ENCODE measurements at regions not wholly inside any gene's neighbourhood (a gene's known extent, or its start where the extent isn't known, plus 50 kb on each side); places are given as distances from the start of the nearest gene placed in this dataset.
"Not testable (repeated sequence)": the region's sequence is repeated elsewhere in the genome, so short reads cannot be mapped to it uniquely, and the experiment has no call there.

DNA sequence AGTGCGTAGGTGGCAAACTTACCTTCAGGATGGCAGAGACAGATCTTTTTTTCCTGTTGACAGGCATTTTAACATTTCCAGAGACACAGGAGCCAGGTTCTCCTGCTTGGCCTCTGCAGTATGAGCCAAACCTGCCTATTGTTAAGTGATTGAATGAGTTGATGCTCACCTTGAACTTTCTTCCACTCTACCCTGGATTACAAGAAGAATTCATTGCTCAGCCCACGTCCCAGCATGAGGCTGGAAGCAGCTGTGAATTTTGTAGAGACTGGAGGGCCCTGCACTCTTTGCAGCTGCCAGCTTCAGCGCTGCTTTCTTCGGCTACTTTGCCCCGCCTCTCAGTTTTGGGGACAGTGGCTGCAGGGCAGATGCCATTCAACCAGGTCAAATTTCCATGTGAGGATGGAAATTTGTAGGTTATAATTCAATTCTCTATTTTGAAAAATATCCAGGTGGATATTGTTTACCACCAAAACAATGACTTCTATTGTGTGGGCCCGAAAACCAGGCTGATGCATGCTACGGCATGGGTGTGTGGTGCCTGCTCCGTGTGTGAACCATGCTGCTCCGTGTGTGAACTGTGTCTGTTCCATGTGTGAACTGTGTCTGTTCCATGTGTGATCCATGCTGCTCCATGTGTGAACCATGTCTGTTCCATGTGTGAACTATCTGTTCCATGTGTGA, 75.2 kb upstream of the METTL9 start:
- Mint-ChIP-seq H3K4me3 (no peak overlapping the region), H3K27me3 (ENCODE audit: insufficient read depth, low read depth, poor library complexity) (peaks cover 37% of the 10 kb centered on the region), H3K9me3 (peaks cover 2% of the 10 kb centered on the region; the same call in 2 of the 3 replicates), H3K4me1 (peaks cover 29% of the 10 kb centered on the region), H3K36me3 (ENCODE audit: low read depth) (peaks cover 5% of the 10 kb centered on the region), H3K27ac (no peak overlapping the region)
- Histone ChIP-seq H3F3A (replicated peaks; ENCODE audit: low read depth) (peaks cover 58% of the 10 kb centered on the region), H2AFZ (peak overlapping the region; percentile 59; the same call in 1 of the 2 replicates), H4K20me1 (replicated peaks; ENCODE audit: insufficient read depth) (0 out of 2 replicates have a peak, but pooled peaks cover 5% of the 10 kb centered on the region), H3K4me1 (ENCODE audit: insufficient read depth) (peaks cover 34% of the 10 kb centered on the region), H3K4me3 (no peak overlapping the region), H3K4me2 (peak overlapping the region; percentile 33), H3K36me3 (ENCODE audit: insufficient read depth) (no peaks in the 10 kb centered on the region), H3K27ac (ENCODE audit: low read depth) (peak overlapping the region; percentile 72; the same call in 1 of the 2 replicates), H3K79me2 (replicated peaks; ENCODE audit: insufficient read depth) (peaks cover 10% of the 10 kb centered on the region), H3K9me2 (ENCODE audit: insufficient read depth) (0 out of 2 replicates have a peak, but pooled peaks cover 8% of the 10 kb centered on the region), H3K27me3 (ENCODE audit: insufficient read depth) (no peaks in the 10 kb centered on the region)
- no peak for DNase-seq (ENCODE audit: low spot score)
- TF ChIP-seq, protein P1, sequence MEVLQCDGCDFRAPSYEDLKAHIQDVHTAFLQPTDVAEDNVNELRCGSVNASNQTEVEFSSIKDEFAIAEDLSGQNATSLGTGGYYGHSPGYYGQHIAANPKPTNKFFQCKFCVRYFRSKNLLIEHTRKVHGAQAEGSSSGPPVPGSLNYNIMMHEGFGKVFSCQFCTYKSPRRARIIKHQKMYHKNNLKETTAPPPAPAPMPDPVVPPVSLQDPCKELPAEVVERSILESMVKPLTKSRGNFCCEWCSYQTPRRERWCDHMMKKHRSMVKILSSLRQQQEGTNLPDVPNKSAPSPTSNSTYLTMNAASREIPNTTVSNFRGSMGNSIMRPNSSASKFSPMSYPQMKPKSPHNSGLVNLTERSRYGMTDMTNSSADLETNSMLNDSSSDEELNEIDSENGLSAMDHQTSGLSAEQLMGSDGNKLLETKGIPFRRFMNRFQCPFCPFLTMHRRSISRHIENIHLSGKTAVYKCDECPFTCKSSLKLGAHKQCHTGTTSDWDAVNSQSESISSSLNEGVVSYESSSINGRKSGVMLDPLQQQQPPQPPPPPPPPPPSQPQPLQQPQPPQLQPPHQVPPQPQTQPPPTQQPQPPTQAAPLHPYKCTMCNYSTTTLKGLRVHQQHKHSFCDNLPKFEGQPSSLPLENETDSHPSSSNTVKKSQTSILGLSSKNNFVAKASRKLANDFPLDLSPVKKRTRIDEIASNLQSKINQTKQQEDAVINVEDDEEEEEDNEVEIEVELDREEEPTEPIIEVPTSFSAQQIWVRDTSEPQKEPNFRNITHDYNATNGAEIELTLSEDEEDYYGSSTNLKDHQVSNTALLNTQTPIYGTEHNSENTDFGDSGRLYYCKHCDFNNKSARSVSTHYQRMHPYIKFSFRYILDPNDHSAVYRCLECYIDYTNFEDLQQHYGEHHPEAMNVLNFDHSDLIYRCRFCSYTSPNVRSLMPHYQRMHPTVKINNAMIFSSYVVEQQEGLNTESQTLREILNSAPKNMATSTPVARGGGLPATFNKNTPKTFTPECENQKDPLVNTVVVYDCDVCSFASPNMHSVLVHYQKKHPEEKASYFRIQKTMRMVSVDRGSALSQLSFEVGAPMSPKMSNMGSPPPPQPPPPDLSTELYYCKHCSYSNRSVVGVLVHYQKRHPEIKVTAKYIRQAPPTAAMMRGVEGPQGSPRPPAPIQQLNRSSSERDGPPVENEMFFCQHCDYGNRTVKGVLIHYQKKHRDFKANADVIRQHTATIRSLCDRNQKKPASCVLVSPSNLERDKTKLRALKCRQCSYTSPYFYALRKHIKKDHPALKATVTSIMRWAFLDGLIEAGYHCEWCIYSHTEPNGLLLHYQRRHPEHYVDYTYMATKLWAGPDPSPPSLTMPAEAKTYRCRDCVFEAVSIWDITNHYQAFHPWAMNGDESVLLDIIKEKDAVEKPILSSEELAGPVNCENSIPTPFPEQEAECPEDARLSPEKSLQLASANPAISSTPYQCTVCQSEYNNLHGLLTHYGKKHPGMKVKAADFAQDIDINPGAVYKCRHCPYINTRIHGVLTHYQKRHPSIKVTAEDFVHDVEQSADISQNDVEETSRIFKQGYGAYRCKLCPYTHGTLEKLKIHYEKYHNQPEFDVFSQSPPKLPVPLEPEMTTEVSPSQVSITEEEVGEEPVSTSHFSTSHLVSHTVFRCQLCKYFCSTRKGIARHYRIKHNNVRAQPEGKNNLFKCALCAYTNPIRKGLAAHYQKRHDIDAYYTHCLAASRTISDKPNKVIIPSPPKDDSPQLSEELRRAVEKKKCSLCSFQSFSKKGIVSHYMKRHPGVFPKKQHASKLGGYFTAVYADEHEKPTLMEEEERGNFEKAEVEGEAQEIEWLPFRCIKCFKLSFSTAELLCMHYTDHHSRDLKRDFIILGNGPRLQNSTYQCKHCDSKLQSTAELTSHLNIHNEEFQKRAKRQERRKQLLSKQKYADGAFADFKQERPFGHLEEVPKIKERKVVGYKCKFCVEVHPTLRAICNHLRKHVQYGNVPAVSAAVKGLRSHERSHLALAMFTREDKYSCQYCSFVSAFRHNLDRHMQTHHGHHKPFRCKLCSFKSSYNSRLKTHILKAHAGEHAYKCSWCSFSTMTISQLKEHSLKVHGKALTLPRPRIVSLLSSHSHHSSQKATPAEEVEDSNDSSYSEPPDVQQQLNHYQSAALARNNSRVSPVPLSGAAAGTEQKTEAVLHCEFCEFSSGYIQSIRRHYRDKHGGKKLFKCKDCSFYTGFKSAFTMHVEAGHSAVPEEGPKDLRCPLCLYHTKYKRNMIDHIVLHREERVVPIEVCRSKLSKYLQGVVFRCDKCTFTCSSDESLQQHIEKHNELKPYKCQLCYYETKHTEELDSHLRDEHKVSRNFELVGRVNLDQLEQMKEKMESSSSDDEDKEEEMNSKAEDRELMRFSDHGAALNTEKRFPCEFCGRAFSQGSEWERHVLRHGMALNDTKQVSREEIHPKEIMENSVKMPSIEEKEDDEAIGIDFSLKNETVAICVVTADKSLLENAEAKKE (CRISPR knock-in tag; IDR thresholded peaks at IDR 0.05) = peak; percentile 35; the same call in 1 of the 2 replicates
- TF ChIP-seq NANOG (IDR thresholded peaks at IDR 0.05; ENCODE audit: borderline replicate concordance) (no peak), POLR2AphosphoS5 (IDR thresholded peaks at IDR 0.05; ENCODE audit: low read depth) (no peak), EZH2phosphoT487 (IDR thresholded peaks at IDR 0.05; ENCODE audit: unreplicated experiment) (no peak)
- ATAC-seq = no peak

DNA sequence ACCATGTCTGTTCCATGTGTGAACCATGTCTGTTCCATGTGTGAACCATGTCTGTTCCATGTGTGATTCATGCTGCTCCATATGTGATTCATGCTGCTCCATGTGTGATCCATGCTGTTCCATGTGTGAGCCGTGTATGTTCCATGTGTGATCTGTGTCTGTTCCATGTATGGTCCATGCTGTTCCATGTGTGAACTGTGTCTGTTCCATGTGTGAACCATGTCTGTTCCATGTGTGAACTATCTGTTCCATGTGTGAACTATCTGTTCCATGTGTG, 74.7 kb upstream of the METTL9 start:
- not testable (repeated sequence) for H3K4me2 ChIP-seq; H4K20me1 ChIP-seq (replicated peaks; ENCODE audit: insufficient read depth); H3K4me3 ChIP-seq; H3K79me2 ChIP-seq (replicated peaks; ENCODE audit: insufficient read depth); H3K9me2 ChIP-seq (ENCODE audit: insufficient read depth); H3K9me3 Mint-ChIP-seq; H3K36me3 ChIP-seq (ENCODE audit: insufficient read depth); H3K36me3 Mint-ChIP-seq (ENCODE audit: low read depth); H3K4me3 Mint-ChIP-seq; H3K27me3 ChIP-seq (ENCODE audit: insufficient read depth); H2AFZ ChIP-seq; ATAC-seq; DNase-seq (ENCODE audit: low spot score); H3K27ac Mint-ChIP-seq
- Histone ChIP-seq H3K4me1 (ENCODE audit: insufficient read depth) (peaks cover 34% of the 10 kb centered on the region), H3K27ac (ENCODE audit: low read depth) (0 out of 2 replicates have a peak overlapping the region, but pooled peaks have one; percentile 19), H3F3A (replicated peaks; ENCODE audit: low read depth) (peaks cover 58% of the 10 kb centered on the region)
- Mint-ChIP-seq H3K4me1 (peaks cover 29% of the 10 kb centered on the region), H3K27me3 (ENCODE audit: insufficient read depth, low read depth, poor library complexity) (peaks cover 33% of the 10 kb centered on the region)
